Mesendoderm (in vitro differentiated cells): ENCODE measurements at regions not wholly inside any gene's neighbourhood (a gene's known extent, or its start where the extent isn't known, plus 50 kb on each side); places are given as distances from the start of the nearest gene placed in this dataset.
"Not testable (repeated sequence)": the region's sequence is repeated elsewhere in the genome, so short reads cannot be mapped to it uniquely, and the experiment has no call there.

Experiments
- DNase-seq: peaks from one replicate; pipeline ENCODE4 v3.0.0; 2013
- H2AK5ac ChIP-seq: 2 replicates; pipeline ENCODE4 v1.6.1; 2013; ENCODE audit warnings: low read length, inconsistent platforms
- H2BK120ac ChIP-seq: 2 replicates; pipeline ENCODE4 v1.6.1; 2013; ENCODE audit warnings: low read depth, mild to moderate bottlenecking, low read length, moderate library complexity, mixed read lengths
- H2BK15ac ChIP-seq: replicated peaks from 2 replicates; pipeline ENCODE4 v1.6.1; 2013; ENCODE audit warnings: low read depth, mild to moderate bottlenecking, moderate library complexity
- H2BK5ac ChIP-seq: 2 replicates; pipeline ENCODE4 v1.6.1; 2013; ENCODE audit warnings: low read length, inconsistent platforms
- H3K18ac ChIP-seq: 2 replicates; pipeline ENCODE4 v1.6.1; 2013; ENCODE audit warnings: mild to moderate bottlenecking, low read length, mixed read lengths
- H3K23ac ChIP-seq: one replicate; pipeline ENCODE4 v1.6.1; 2013; ENCODE audit warnings: low read length
- H3K27ac ChIP-seq: 2 replicates; pipeline ENCODE4 v1.5.1; 2013; ENCODE audit warnings: low read depth, mild to moderate bottlenecking, inconsistent platforms, low read length, moderate library complexity
- H3K27me3 ChIP-seq: 2 replicates; pipeline ENCODE4 v1.6.1; 2013; ENCODE audit warnings: low read length, control low read depth, mild to moderate bottlenecking, inconsistent platforms; ENCODE audit not compliant: insufficient read depth, poor library complexity
- H3K36me3 ChIP-seq: 2 replicates; pipeline ENCODE4 v1.6.1; 2013; ENCODE audit warnings: low read length, inconsistent platforms; ENCODE audit not compliant: control insufficient read depth, insufficient read depth
- H3K4ac ChIP-seq: one replicate; pipeline ENCODE4 v1.6.1; 2013; ENCODE audit warnings: low read depth, mild to moderate bottlenecking, low read length, moderate library complexity
- H3K4me1 ChIP-seq: 2 replicates; pipeline ENCODE4 v1.6.1; 2013; ENCODE audit warnings: low read depth, low read length, inconsistent platforms; ENCODE audit not compliant: control insufficient read depth
- H3K4me2 ChIP-seq: 2 replicates; pipeline ENCODE4 v1.6.1; 2013; ENCODE audit warnings: low read length
- H3K4me3 ChIP-seq: 2 replicates; pipeline ENCODE4 v1.5.1; 2013; ENCODE audit warnings: mild to moderate bottlenecking, low read length
- H3K56ac ChIP-seq: one replicate; pipeline ENCODE4 v1.6.1; 2013; ENCODE audit warnings: low read length
- H3K79me1 ChIP-seq: 2 replicates; pipeline ENCODE4 v1.6.1; 2013; ENCODE audit warnings: low read length, inconsistent platforms
- H3K79me2 ChIP-seq: 2 replicates; pipeline ENCODE4 v1.6.1; 2013; ENCODE audit warnings: mild to moderate bottlenecking, low read length; ENCODE audit not compliant: control insufficient read depth, insufficient read depth
- H3K9ac ChIP-seq: 2 replicates; pipeline ENCODE4 v1.6.1; 2013; ENCODE audit warnings: low read length, inconsistent platforms
- H4K5ac ChIP-seq: one replicate; pipeline ENCODE4 v1.6.1; 2013; ENCODE audit warnings: low read length
- H4K8ac ChIP-seq: one replicate; pipeline ENCODE4 v1.6.1; 2013; ENCODE audit warnings: low read depth, mild to moderate bottlenecking, control low read depth, low read length, moderate library complexity
- WGBS: extraction: QIAGEN DNeasy Blood & Tissue Kit; methylation state at CpG from one replicate; pipeline ENCODE4 v1.1.7; 2013; ENCODE audit warnings: low lambda C conversion rate, missing lambda C conversion rate; ENCODE audit not compliant: insufficient coverage; ENCODE audit errors: extremely low coverage; 5-methylcytosine and 5-hydroxymethylcytosine counted together

DNA sequence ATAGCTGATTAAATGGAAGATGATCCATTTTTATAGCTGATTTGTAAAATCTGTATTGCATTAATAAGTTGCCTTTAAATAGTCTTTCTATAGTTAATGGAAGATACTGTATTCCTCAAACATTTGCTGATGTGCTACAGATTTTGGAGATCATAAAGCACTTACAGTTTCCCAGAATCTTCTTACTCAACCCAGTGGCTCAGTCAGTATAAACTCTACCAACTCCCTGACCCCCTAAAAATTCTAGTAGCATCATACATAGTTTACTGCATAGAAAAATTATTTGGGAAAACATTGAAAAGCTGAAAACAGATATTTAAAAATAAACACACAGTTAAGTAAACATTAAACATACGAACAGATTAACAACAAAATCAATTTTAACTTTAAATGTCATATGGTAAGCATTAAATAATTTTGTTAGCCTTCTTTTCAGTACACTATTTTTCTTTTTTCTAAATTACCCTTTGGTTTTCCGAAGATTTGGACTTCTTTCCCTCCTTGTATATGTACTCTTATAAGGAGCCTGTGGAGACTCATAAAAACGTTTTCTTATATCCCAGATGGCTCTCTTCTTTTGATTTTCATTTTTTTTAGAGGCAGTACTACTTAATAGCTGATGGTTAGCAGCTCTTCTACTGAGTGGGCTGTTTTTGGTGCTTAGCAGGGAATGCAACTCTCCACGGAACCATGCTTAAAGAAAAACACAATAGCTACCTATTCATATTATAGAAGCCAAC, 62.7 kb upstream of the BMP5 start:
- no peak overlapping the region for H3K4me3 ChIP-seq
- no peak overlapping the region for H3K4ac ChIP-seq
- no peaks in the 10 kb centered on the region for H3K36me3 ChIP-seq
- no peak overlapping the region for H3K4me2 ChIP-seq
- WGBS: no CpG with 5 or more reads among the region's 4 CpGs
- no peak overlapping the region for H2BK15ac ChIP-seq
- H3K4me1 ChIP-seq: no peaks in the 10 kb centered on the region
- no peaks in the 10 kb centered on the region for H3K27me3 ChIP-seq
- no peak overlapping the region for H3K18ac ChIP-seq
- H3K56ac ChIP-seq: no peak overlapping the region
- H3K9ac ChIP-seq: no peak overlapping the region
- H2AK5ac ChIP-seq: no peak overlapping the region
- DNase-seq: no peak
- H2BK5ac ChIP-seq: no peak overlapping the region
- no peak overlapping the region for H3K23ac ChIP-seq
- H4K8ac ChIP-seq: no peak overlapping the region
- H3K79me1 ChIP-seq: no peaks in the 10 kb centered on the region
- no peak overlapping the region for H2BK120ac ChIP-seq
- H4K5ac ChIP-seq: no peak overlapping the region
- H3K79me2 ChIP-seq: no peaks in the 10 kb centered on the region
- H3K27ac ChIP-seq: no peak overlapping the region

DNA sequence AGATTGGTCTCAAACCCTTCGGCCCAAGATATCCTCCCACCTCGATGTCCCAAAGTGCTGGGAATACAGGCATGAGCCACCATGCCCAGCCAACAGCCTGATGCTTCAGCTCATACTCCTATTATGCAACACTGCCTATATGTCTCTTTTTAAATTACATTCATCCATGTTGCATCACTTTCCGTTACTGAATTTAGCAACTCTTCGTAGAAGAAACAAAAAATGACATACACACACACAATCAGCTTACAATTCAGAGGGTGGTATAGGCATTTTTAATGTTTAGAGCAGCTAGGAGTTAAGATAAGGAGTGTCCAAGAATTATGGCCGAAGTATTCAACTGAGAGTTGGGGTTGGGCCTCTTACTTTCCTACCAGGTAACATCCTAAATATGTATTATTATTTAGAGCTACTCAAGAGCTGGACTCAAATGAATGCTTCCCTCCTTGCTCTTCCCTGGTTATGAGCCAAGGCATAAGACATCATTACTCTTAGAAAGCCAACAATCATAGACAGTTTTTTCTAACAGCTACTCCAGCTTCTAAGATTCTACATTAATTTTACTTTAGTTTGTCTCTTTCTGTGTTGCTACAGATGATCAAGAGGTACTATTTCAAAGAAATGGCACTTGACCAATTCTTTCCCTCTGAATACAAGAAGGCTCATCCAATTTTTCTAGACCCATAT, 62.0 kb upstream of the BMP5 start:
- H3K27ac ChIP-seq: no peak overlapping the region
- H4K5ac ChIP-seq: no peak overlapping the region
- WGBS: no CpG with 5 or more reads among the region's 5 CpGs
- no peak overlapping the region for H4K8ac ChIP-seq
- no peak overlapping the region for H2BK15ac ChIP-seq
- no peak overlapping the region for H3K4me3 ChIP-seq
- H3K23ac ChIP-seq: no peak overlapping the region
- no peaks in the 10 kb centered on the region for H3K79me2 ChIP-seq
- H3K4ac ChIP-seq: no peak overlapping the region
- no peak for DNase-seq
- no peaks in the 10 kb centered on the region for H3K79me1 ChIP-seq
- no peaks in the 10 kb centered on the region for H3K36me3 ChIP-seq
- H3K27me3 ChIP-seq: no peaks in the 10 kb centered on the region
- no peak overlapping the region for H3K4me2 ChIP-seq
- no peak overlapping the region for H2BK5ac ChIP-seq
- no peaks in the 10 kb centered on the region for H3K4me1 ChIP-seq
- H3K9ac ChIP-seq: no peak overlapping the region
- H2AK5ac ChIP-seq: no peak overlapping the region
- no peak overlapping the region for H3K56ac ChIP-seq
- H3K18ac ChIP-seq: no peak overlapping the region
- no peak overlapping the region for H2BK120ac ChIP-seq

DNA sequence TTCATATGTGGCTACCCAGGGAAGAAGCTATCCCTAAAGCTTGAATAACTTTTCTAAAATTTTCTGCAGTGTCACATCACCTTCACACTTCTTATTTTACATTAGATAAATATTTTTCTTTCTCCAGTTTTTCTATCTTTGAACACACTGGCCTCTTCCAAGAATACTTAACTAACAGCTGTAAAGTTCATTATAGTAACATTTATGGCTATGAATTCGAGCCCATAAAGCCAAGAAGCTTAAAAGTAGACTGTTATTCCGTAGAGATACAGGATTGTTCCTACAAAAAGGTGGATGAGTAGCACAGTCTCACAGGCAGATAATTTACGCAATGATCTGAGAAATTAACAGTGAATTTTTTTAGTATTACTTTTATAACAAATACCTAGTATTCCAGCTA, 55.7 kb upstream of the BMP5 start:
- Histone ChIP-seq H4K5ac (no peak overlapping the region), H2AK5ac (no peak overlapping the region), H3K9ac (no peak overlapping the region), H3K4ac (no peak overlapping the region), H2BK120ac (no peak overlapping the region), H3K18ac (no peak overlapping the region), H3K4me1 (no peaks in the 10 kb centered on the region), H3K79me1 (no peaks in the 10 kb centered on the region), H3K23ac (no peak overlapping the region), H3K27me3 (no peaks in the 10 kb centered on the region), H3K79me2 (no peaks in the 10 kb centered on the region), H3K36me3 (no peaks in the 10 kb centered on the region), H2BK15ac (no peak overlapping the region), H2BK5ac (no peak overlapping the region), H3K27ac (no peak overlapping the region), H3K56ac (no peak overlapping the region), H3K4me2 (no peak overlapping the region), H4K8ac (no peak overlapping the region), H3K4me3 (no peak overlapping the region)
- DNase-seq: no peak
- no CpG with 5 or more reads among the region's 3 CpGs for WGBS

DNA sequence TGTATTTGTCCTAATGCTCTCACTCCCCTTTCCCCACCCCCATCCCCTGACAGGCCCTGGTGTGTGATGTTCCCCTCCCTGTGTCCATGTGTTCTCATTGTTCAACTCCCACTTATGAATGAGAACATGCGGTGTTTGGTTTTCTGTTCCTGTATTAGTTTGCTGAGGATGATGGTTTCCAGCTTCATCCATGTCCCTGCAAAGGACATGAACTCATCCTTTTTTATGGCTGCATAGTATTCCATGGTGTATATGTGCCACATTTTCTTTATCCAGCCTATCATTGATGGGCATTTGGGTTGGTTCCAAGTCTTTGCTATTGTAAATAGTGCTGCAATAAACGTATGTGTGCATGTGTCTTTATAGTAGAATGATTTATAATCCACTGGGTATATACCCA, 52.3 kb upstream of the BMP5 start:
- H3K23ac ChIP-seq, H3K9ac ChIP-seq, H3K36me3 ChIP-seq, H2AK5ac ChIP-seq, H3K27ac ChIP-seq, H4K5ac ChIP-seq, H4K8ac ChIP-seq, H3K18ac ChIP-seq, H2BK15ac ChIP-seq, H2BK120ac ChIP-seq, DNase-seq, H3K79me2 ChIP-seq, H3K4me1 ChIP-seq, H3K56ac ChIP-seq, H3K4me2 ChIP-seq, H3K79me1 ChIP-seq, H3K4ac ChIP-seq, H3K27me3 ChIP-seq, H2BK5ac ChIP-seq, H3K4me3 ChIP-seq: not testable (repeated sequence)
- no CpG with 5 or more reads among the region's 2 CpGs for WGBS

DNA sequence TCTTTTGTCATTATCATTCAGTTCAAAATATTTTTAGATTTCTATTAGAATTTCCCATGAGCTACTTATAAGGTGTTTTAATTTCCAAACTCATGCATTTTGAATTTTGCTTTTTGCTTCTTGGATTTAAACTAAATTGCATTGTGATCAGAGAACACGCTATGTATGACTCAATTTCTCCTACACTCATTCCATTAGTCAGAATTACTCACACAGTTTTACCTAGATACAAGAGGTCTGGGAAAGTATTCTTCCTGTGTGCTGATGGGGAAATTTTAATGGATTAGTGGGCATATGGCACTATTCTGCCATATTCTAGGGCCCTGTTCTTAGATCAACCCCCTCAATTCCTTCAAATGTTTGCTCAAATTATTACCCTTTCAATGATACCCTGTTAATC, 49.9 kb upstream of the BMP5 start:
- DNase-seq: no peak

More for the DNA sequence above, 49.9 kb upstream of the BMP5 start:
- Histone ChIP-seq H3K79me1 (no peaks in the 10 kb centered on the region), H3K9ac (no peak overlapping the region), H3K4me3 (no peak overlapping the region), H3K36me3 (no peaks in the 10 kb centered on the region), H3K4me2 (no peak overlapping the region), H3K18ac (no peak overlapping the region), H3K79me2 (no peaks in the 10 kb centered on the region), H3K23ac (no peak overlapping the region), H4K8ac (no peak overlapping the region), H2BK5ac (no peak overlapping the region), H2BK15ac (no peak overlapping the region), H2AK5ac (no peak overlapping the region), H4K5ac (no peak overlapping the region), H3K4me1 (no peaks in the 10 kb centered on the region), H2BK120ac (no peak overlapping the region), H3K27ac (no peak overlapping the region), H3K4ac (no peak overlapping the region), H3K27me3 (no peaks in the 10 kb centered on the region), H3K56ac (no peak overlapping the region)
- WGBS: no CpG with 5 or more reads among the region's 1 CpG
